C4-2B (cell line): ENCODE measurements at regions not wholly inside any gene's neighbourhood (a gene's known extent, or its start where the extent isn't known, plus 50 kb on each side); places are given as distances from the start of the nearest gene placed in this dataset.

Experiments used
- CTCF ChIP-seq: fragments of 450-650 bp; conservative IDR thresholded peaks from 2 replicates; pipeline ENCODE4 v1.5.1; 2017; ENCODE audit warnings: mild to moderate bottlenecking
- ZFX ChIP-seq: fragments of 450-650 bp; IDR thresholded peaks from 2 replicates; pipeline ENCODE4 v1.6.1; 2017

GRCh38 chr9:99594056-99594780 is 227.5 kb upstream of the NR4A3 start:
- TF ChIP-seq CTCF (no peak), ZFX (no peak)
